ENCODE measurements at regions not wholly inside any gene's neighbourhood (a gene's known extent, or its start where the extent isn't known, plus 50 kb on each side); places are given as distances from the start of the nearest gene placed in this dataset.

GRCh38 chr10:78258323-78259030 lies 224.8 kb downstream of the RPS24 start:
- TF ChIP-seq CTCF (IDR thresholded peaks at IDR 0.05) = no peak
- no peak for TF ChIP-seq POLR2A (IDR thresholded peaks at IDR 0.05)
- TF ChIP-seq EP300 (IDR thresholded peaks at IDR 0.05) = no peak

All from tibial nerve (tissue), 4 donors.